ENCODE measurements at regions not wholly inside any gene's neighbourhood (a gene's known extent, or its start where the extent isn't known, plus 50 kb on each side); places are given as distances from the start of the nearest gene placed in this dataset.

GRCh38 chr12:124185971-124186686, 108.8 kb upstream of the RFLNA start:
- H3K27ac ChIP-seq (ENCODE audit: low read depth in 2 of 2, low read length in 2 of 2), result no peak overlapping the region
- no peak overlapping the region for H3K9ac ChIP-seq (ENCODE audit: low read depth in 1 of 2, low read length in 2 of 2)
- H3K27me3 ChIP-seq (ENCODE audit: control insufficient read depth in 2 of 2, insufficient read depth in 2 of 2, low read length in 2 of 2), result no peaks in the 10 kb centered on the region
- H3K4me1 ChIP-seq (ENCODE audit: control insufficient read depth in 2 of 2, insufficient read depth in 2 of 2, low read length in 2 of 2), result peaks cover 0 to 4% of the 10 kb centered on the region in 2 donors
- no peaks in the 10 kb centered on the region for H3K36me3 ChIP-seq (ENCODE audit: control insufficient read depth in 2 of 2, insufficient read depth in 2 of 2, low read length in 2 of 2)
- no peaks in the 10 kb centered on the region for H3K9me3 ChIP-seq (ENCODE audit: control insufficient read depth in 2 of 2, low read length in 2 of 2)
- no peak overlapping the region for H3K4me3 ChIP-seq (ENCODE audit: low read length in 2 of 2)

GRCh38 chr12:124188084-124188483, 106.8 kb upstream of the RFLNA start:
- Histone ChIP-seq H3K9ac (ENCODE audit: low read depth in 1 of 2, low read length in 2 of 2) (no peak overlapping the region), H3K4me3 (ENCODE audit: low read length in 2 of 2) (no peak overlapping the region), H3K9me3 (ENCODE audit: control insufficient read depth in 2 of 2, low read length in 2 of 2) (no peaks in the 10 kb centered on the region), H3K36me3 (ENCODE audit: control insufficient read depth in 2 of 2, insufficient read depth in 2 of 2, low read length in 2 of 2) (no peaks in the 10 kb centered on the region), H3K4me1 (ENCODE audit: control insufficient read depth in 2 of 2, insufficient read depth in 2 of 2, low read length in 2 of 2) (peaks cover 0 to 4% of the 10 kb centered on the region in 2 donors), H3K27me3 (ENCODE audit: control insufficient read depth in 2 of 2, insufficient read depth in 2 of 2, low read length in 2 of 2) (no peaks in the 10 kb centered on the region), H3K27ac (ENCODE audit: low read depth in 2 of 2, low read length in 2 of 2) (peak overlapping the region in 1 of 2 donors; percentile 32)

GRCh38 chr12:124188561-124189405, 106.1 kb upstream of the RFLNA start:
- no peaks in the 10 kb centered on the region for H3K36me3 ChIP-seq (ENCODE audit: control insufficient read depth in 2 of 2, insufficient read depth in 2 of 2, low read length in 2 of 2)
- no peaks in the 10 kb centered on the region for H3K9me3 ChIP-seq (ENCODE audit: control insufficient read depth in 2 of 2, low read length in 2 of 2)
- H3K27ac ChIP-seq (ENCODE audit: low read depth in 2 of 2, low read length in 2 of 2), result peak overlapping the region; percentile 20 to 26
- no peak overlapping the region for H3K4me3 ChIP-seq (ENCODE audit: low read length in 2 of 2)
- no peak overlapping the region for H3K9ac ChIP-seq (ENCODE audit: low read depth in 1 of 2, low read length in 2 of 2)
- H3K27me3 ChIP-seq (ENCODE audit: control insufficient read depth in 2 of 2, insufficient read depth in 2 of 2, low read length in 2 of 2), result no peaks in the 10 kb centered on the region
- peaks cover 0 to 4% of the 10 kb centered on the region in 2 donors for H3K4me1 ChIP-seq (ENCODE audit: control insufficient read depth in 2 of 2, insufficient read depth in 2 of 2, low read length in 2 of 2)

GRCh38 chr12:124190312-124191023, 104.4 kb upstream of the RFLNA start:
- Histone ChIP-seq H3K36me3 (ENCODE audit: control insufficient read depth in 2 of 2, insufficient read depth in 2 of 2, low read length in 2 of 2) (no peaks in the 10 kb centered on the region), H3K4me1 (ENCODE audit: control insufficient read depth in 2 of 2, insufficient read depth in 2 of 2, low read length in 2 of 2) (peaks cover 0 to 17% of the 10 kb centered on the region in 2 donors), H3K9ac (ENCODE audit: low read depth in 1 of 2, low read length in 2 of 2) (no peak overlapping the region), H3K4me3 (ENCODE audit: low read length in 2 of 2) (no peak overlapping the region), H3K27ac (ENCODE audit: low read depth in 2 of 2, low read length in 2 of 2) (no peak overlapping the region), H3K27me3 (ENCODE audit: control insufficient read depth in 2 of 2, insufficient read depth in 2 of 2, low read length in 2 of 2) (no peaks in the 10 kb centered on the region), H3K9me3 (ENCODE audit: control insufficient read depth in 2 of 2, low read length in 2 of 2) (no peaks in the 10 kb centered on the region)

- no peaks in the 10 kb centered on the region for H3K27me3 ChIP-seq (ENCODE audit: control insufficient read depth in 2 of 2, insufficient read depth in 2 of 2, low read length in 2 of 2)
- H3K27ac ChIP-seq (ENCODE audit: low read depth in 2 of 2, low read length in 2 of 2), result no peak overlapping the region
- no peaks in the 10 kb centered on the region for H3K9me3 ChIP-seq (ENCODE audit: control insufficient read depth in 2 of 2, low read length in 2 of 2)
- H3K4me3 ChIP-seq (ENCODE audit: low read length in 2 of 2), result no peak overlapping the region
- no peak overlapping the region for H3K9ac ChIP-seq (ENCODE audit: low read depth in 1 of 2, low read length in 2 of 2)
- H3K36me3 ChIP-seq (ENCODE audit: control insufficient read depth in 2 of 2, insufficient read depth in 2 of 2, low read length in 2 of 2), result no peaks in the 10 kb centered on the region
- H3K4me1 ChIP-seq (ENCODE audit: control insufficient read depth in 2 of 2, insufficient read depth in 2 of 2, low read length in 2 of 2), result peaks cover 0 to 21% of the 10 kb centered on the region in 2 donors
Observed at GRCh38 chr12:124191024-124191359, 103.9 kb upstream of the RFLNA start.

- H3K9ac ChIP-seq (ENCODE audit: low read depth in 1 of 2, low read length in 2 of 2), result no peak overlapping the region
- H3K27ac ChIP-seq (ENCODE audit: low read depth in 2 of 2, low read length in 2 of 2), result no peak overlapping the region
- no peak overlapping the region for H3K4me3 ChIP-seq (ENCODE audit: low read length in 2 of 2)
- peaks cover 0 to 21% of the 10 kb centered on the region in 2 donors for H3K4me1 ChIP-seq (ENCODE audit: control insufficient read depth in 2 of 2, insufficient read depth in 2 of 2, low read length in 2 of 2)
- no peaks in the 10 kb centered on the region for H3K36me3 ChIP-seq (ENCODE audit: control insufficient read depth in 2 of 2, insufficient read depth in 2 of 2, low read length in 2 of 2)
- no peaks in the 10 kb centered on the region for H3K27me3 ChIP-seq (ENCODE audit: control insufficient read depth in 2 of 2, insufficient read depth in 2 of 2, low read length in 2 of 2)
- peaks cover 0 to 3% of the 10 kb centered on the region in 2 donors for H3K9me3 ChIP-seq (ENCODE audit: control insufficient read depth in 2 of 2, low read length in 2 of 2)
Observed at GRCh38 chr12:124191966-124192365, 102.9 kb upstream of the RFLNA start.

GRCh38 chr12:124194264-124194892, 100.5 kb upstream of the RFLNA start:
- Histone ChIP-seq H3K9ac (ENCODE audit: low read depth in 1 of 2, low read length in 2 of 2) (no peak overlapping the region), H3K27me3 (ENCODE audit: control insufficient read depth in 2 of 2, insufficient read depth in 2 of 2, low read length in 2 of 2) (no peaks in the 10 kb centered on the region), H3K36me3 (ENCODE audit: control insufficient read depth in 2 of 2, insufficient read depth in 2 of 2, low read length in 2 of 2) (no peaks in the 10 kb centered on the region), H3K9me3 (ENCODE audit: control insufficient read depth in 2 of 2, low read length in 2 of 2) (peaks cover 0 to 3% of the 10 kb centered on the region in 2 donors), H3K4me1 (ENCODE audit: control insufficient read depth in 2 of 2, insufficient read depth in 2 of 2, low read length in 2 of 2) (peaks cover 0 to 17% of the 10 kb centered on the region in 2 donors), H3K4me3 (ENCODE audit: low read length in 2 of 2) (no peak overlapping the region), H3K27ac (ENCODE audit: low read depth in 2 of 2, low read length in 2 of 2) (peak overlapping the region in 1 of 2 donors; percentile 67)

GRCh38 chr12:124194893-124195566, 99.9 kb upstream of the RFLNA start:
- H3K4me1 ChIP-seq (ENCODE audit: control insufficient read depth in 2 of 2, insufficient read depth in 2 of 2, low read length in 2 of 2), result peaks cover 0 to 17% of the 10 kb centered on the region in 2 donors

GRCh38 chr12:124195567-124195942, 99.3 kb upstream of the RFLNA start:
- Histone ChIP-seq H3K27me3 (ENCODE audit: control insufficient read depth in 2 of 2, insufficient read depth in 2 of 2, low read length in 2 of 2) (no peaks in the 10 kb centered on the region), H3K27ac (ENCODE audit: low read depth in 2 of 2, low read length in 2 of 2) (peak overlapping the region; percentile 48 to 67), H3K9ac (ENCODE audit: low read depth in 1 of 2, low read length in 2 of 2) (no peak overlapping the region), H3K4me3 (ENCODE audit: low read length in 2 of 2) (no peak overlapping the region), H3K9me3 (ENCODE audit: control insufficient read depth in 2 of 2, low read length in 2 of 2) (peaks cover 0 to 3% of the 10 kb centered on the region in 2 donors), H3K4me1 (ENCODE audit: control insufficient read depth in 2 of 2, insufficient read depth in 2 of 2, low read length in 2 of 2) (peaks cover 0 to 17% of the 10 kb centered on the region in 2 donors), H3K36me3 (ENCODE audit: control insufficient read depth in 2 of 2, insufficient read depth in 2 of 2, low read length in 2 of 2) (no peaks in the 10 kb centered on the region)

More at GRCh38 chr12:124194893-124195566, 99.9 kb upstream of the RFLNA start:
- Histone ChIP-seq H3K9ac (ENCODE audit: low read depth in 1 of 2, low read length in 2 of 2) (no peak overlapping the region), H3K36me3 (ENCODE audit: control insufficient read depth in 2 of 2, insufficient read depth in 2 of 2, low read length in 2 of 2) (no peaks in the 10 kb centered on the region), H3K27ac (ENCODE audit: low read depth in 2 of 2, low read length in 2 of 2) (peak overlapping the region; percentile 48 to 67), H3K4me3 (ENCODE audit: low read length in 2 of 2) (no peak overlapping the region), H3K9me3 (ENCODE audit: control insufficient read depth in 2 of 2, low read length in 2 of 2) (peaks cover 0 to 3% of the 10 kb centered on the region in 2 donors), H3K27me3 (ENCODE audit: control insufficient read depth in 2 of 2, insufficient read depth in 2 of 2, low read length in 2 of 2) (no peaks in the 10 kb centered on the region)

Measured in mucosa of rectum (tissue), 2 donors.